Nephron progenitor cell (in vitro differentiated cells): ENCODE measurements at regions not wholly inside any gene's neighbourhood (a gene's known extent, or its start where the extent isn't known, plus 50 kb on each side); places are given as distances from the start of the nearest gene placed in this dataset.

Experiments
- DNase-seq: peaks from one replicate; pipeline ENCODE4 v3.0.0; 2021
- H3K27ac Mint-ChIP-seq: 2 replicates; pipeline ENCODE4 v1.8.0; 2021; ENCODE audit warnings: mild to moderate bottlenecking, moderate library complexity, mixed read lengths
- H3K27me3 Mint-ChIP-seq: 2 replicates; pipeline ENCODE4 v1.8.0; 2021; ENCODE audit warnings: mild to moderate bottlenecking, low read depth, mixed read lengths; ENCODE audit not compliant: poor library complexity
- H3K36me3 Mint-ChIP-seq: 2 replicates; pipeline ENCODE4 v1.8.0; 2021; ENCODE audit warnings: low read depth, mixed read lengths
- H3K4me1 Mint-ChIP-seq: 2 replicates; pipeline ENCODE4 v1.8.0; 2021; ENCODE audit warnings: mixed read lengths
- H3K4me3 Mint-ChIP-seq: 2 replicates; pipeline ENCODE4 v1.8.0; 2021; ENCODE audit warnings: mild to moderate bottlenecking, moderate library complexity, mixed read lengths
- H3K9me3 Mint-ChIP-seq: 2 replicates; pipeline ENCODE4 v1.8.0; 2021; ENCODE audit warnings: mild to moderate bottlenecking, moderate library complexity, mixed read lengths
- CTCF ChIP-seq: fragments of 200-600 bp; sonication (generic); IDR thresholded peaks from 2 replicates; pipeline ENCODE4 v1.5.0; 2021; ENCODE audit warnings: antibody characterized with exemption

DNA sequence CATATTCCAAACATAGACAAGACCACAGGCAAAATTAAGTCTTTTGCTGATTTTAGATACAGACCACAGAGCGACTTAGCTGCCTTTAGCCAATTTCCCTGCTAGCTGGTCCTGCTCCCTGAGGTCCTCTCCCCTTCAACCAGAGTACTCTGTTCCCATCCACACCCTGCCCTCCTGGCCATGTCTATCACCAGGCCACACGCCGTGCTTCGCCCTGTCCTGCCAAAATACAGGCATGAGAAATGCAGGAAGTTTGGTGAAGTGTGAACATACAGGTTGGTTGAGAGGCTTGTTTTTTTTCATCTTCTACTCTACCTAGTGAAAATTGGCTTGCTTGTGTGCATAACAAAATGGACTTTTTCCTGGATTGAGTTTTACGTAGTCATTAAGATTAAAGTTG lies 226.2 kb upstream of the TENM3 start:
- Mint-ChIP-seq H3K27ac (no peak overlapping the region), H3K9me3 (no peaks in the 10 kb centered on the region), H3K36me3 (no peaks in the 10 kb centered on the region), H3K4me1 (peaks cover 22% of the 10 kb centered on the region), H3K4me3 (no peak overlapping the region), H3K27me3 (peaks cover 4% of the 10 kb centered on the region)
- no peak for TF ChIP-seq CTCF
- no peak for DNase-seq

DNA sequence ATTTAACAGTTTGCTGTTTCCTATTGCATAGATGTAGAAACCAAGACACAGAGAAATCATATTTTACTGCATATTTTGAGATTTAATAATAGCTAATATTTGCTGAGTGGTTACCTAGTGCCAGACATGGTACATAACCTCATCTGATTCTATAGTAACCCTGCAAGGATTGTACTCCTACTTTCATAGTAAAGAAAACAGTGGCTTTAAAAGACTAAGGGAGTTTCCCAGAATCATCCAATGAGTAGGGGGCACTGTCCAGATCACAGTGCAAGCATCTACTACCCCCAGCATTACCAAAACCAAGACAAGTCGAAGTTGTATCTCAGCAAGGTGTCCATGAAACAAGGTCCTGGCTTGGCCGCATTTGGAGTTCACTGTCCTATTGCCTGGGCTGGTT lies 224.5 kb upstream of the TENM3 start:
- no peak for TF ChIP-seq CTCF
- H3K27ac Mint-ChIP-seq: no peak overlapping the region
- H3K4me1 Mint-ChIP-seq: peaks cover 6% of the 10 kb centered on the region
- H3K27me3 Mint-ChIP-seq: peaks cover 4% of the 10 kb centered on the region
- no peaks in the 10 kb centered on the region for H3K36me3 Mint-ChIP-seq
- no peak overlapping the region for H3K4me3 Mint-ChIP-seq
- no peak for DNase-seq
- H3K9me3 Mint-ChIP-seq: no peaks in the 10 kb centered on the region

- Mint-ChIP-seq H3K36me3 (no peaks in the 10 kb centered on the region), H3K27me3 (peaks cover 4% of the 10 kb centered on the region), H3K4me1 (peaks cover 5% of the 10 kb centered on the region), H3K27ac (no peak overlapping the region), H3K9me3 (no peaks in the 10 kb centered on the region), H3K4me3 (no peak overlapping the region)
- TF ChIP-seq CTCF: no peak
- DNase-seq: no peak
These were observed 224.0 kb upstream of the TENM3 start for GRCh38 chr4:182019148-182019652.

DNA sequence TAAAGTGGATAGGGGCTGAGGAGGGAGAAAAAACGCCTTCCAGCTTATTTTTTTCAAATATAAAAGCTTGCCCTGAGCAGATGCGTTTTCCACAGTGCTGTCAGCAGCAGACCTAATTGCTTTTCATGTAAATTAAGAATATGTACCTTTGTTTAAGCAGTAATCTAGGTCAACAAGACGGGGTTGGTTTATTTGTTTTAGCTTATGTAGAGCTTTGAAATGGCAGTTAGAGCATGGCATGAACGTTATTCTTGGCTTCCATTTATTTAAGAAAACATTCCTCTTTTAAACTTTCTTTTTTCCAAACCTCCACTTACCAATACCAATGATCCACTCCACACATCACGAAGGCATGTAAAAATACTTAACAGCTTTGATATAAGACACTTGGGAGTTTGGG lies 220.3 kb upstream of the TENM3 start:
- H3K4me1 Mint-ChIP-seq: no peaks in the 10 kb centered on the region
- TF ChIP-seq CTCF: no peak
- H3K36me3 Mint-ChIP-seq: peaks cover 8% of the 10 kb centered on the region
- H3K4me3 Mint-ChIP-seq: no peak overlapping the region
- H3K9me3 Mint-ChIP-seq: peaks cover 22% of the 10 kb centered on the region
- no peak overlapping the region for H3K27ac Mint-ChIP-seq
- peaks cover 1% of the 10 kb centered on the region for H3K27me3 Mint-ChIP-seq
- DNase-seq: no peak

- no peak for TF ChIP-seq CTCF
- Mint-ChIP-seq H3K27me3 (peaks cover 6% of the 10 kb centered on the region), H3K9me3 (peaks cover 28% of the 10 kb centered on the region), H3K4me3 (no peak overlapping the region), H3K36me3 (peaks cover 8% of the 10 kb centered on the region), H3K27ac (no peak overlapping the region), H3K4me1 (no peaks in the 10 kb centered on the region)
- DNase-seq: no peak
These were observed 219.7 kb upstream of the TENM3 start for GRCh38 chr4:182023469-182023868.

GRCh38 chr4:182042945-182043344 lies 200.3 kb upstream of the TENM3 start:
- no peaks in the 10 kb centered on the region for H3K4me1 Mint-ChIP-seq
- peaks cover 6% of the 10 kb centered on the region for H3K27me3 Mint-ChIP-seq
- no peak overlapping the region for H3K27ac Mint-ChIP-seq
- no peaks in the 10 kb centered on the region for H3K36me3 Mint-ChIP-seq
- H3K9me3 Mint-ChIP-seq: no peaks in the 10 kb centered on the region
- no peak for TF ChIP-seq CTCF
- no peak for DNase-seq
- no peak overlapping the region for H3K4me3 Mint-ChIP-seq
